GM23248 (cell line): ENCODE measurements at regions not wholly inside any gene's neighbourhood (a gene's known extent, or its start where the extent isn't known, plus 50 kb on each side); places are given as distances from the start of the nearest gene placed in this dataset.
A peak's percentile ranks its signal among the peaks of the same experiment; 100 is the strongest.

ENCODE experiments used
- DNase-seq: peaks from one replicate; pipeline ENCODE4 v3.0.0-alpha.2; 2015
- H2AFZ ChIP-seq: fragments of 200-600 bp; sonication (generic); 2 replicates; pipeline ENCODE4 v1.6.1; 2016; ENCODE audit warnings: antibody characterized with exemption
- H3F3A ChIP-seq: fragments of 200-600 bp; sonication (generic); 2 replicates; pipeline ENCODE4 v1.6.1; 2016; ENCODE audit warnings: mild to moderate bottlenecking, antibody characterized with exemption, mixed run types; ENCODE audit not compliant: insufficient read depth
- H3K27ac ChIP-seq: fragments of 200-600 bp; sonication (generic); 2 replicates; pipeline ENCODE4 v1.5.1; 2016; ENCODE audit warnings: mild to moderate bottlenecking
- H3K27me3 ChIP-seq: fragments of 200-600 bp; sonication (generic); replicated peaks from 2 replicates; pipeline ENCODE4 v1.6.1; 2016; ENCODE audit warnings: mild to moderate bottlenecking; ENCODE audit not compliant: insufficient read depth
- H3K36me3 ChIP-seq: fragments of 200-600 bp; sonication (generic); 2 replicates; pipeline ENCODE4 v1.6.1; 2016; ENCODE audit warnings: low read depth, mild to moderate bottlenecking
- H3K4me1 ChIP-seq: fragments of 200-600 bp; sonication (generic); 2 replicates; pipeline ENCODE4 v1.6.1; 2016; ENCODE audit warnings: mild to moderate bottlenecking; ENCODE audit not compliant: insufficient read depth
- H3K4me2 ChIP-seq: fragments of 200-600 bp; sonication (generic); one replicate; pipeline ENCODE4 v1.6.1; 2016; ENCODE audit warnings: mild to moderate bottlenecking; ENCODE audit not compliant: unreplicated experiment
- H3K4me3 ChIP-seq: fragments of 200-600 bp; sonication (generic); 2 replicates; pipeline ENCODE4 v1.5.1; 2016; ENCODE audit warnings: mild to moderate bottlenecking
- H3K79me2 ChIP-seq: fragments of 200-600 bp; sonication (generic); 2 replicates; pipeline ENCODE4 v1.6.1; 2016; ENCODE audit warnings: mild to moderate bottlenecking; ENCODE audit not compliant: insufficient read depth
- H3K9ac ChIP-seq: fragments of 200-600 bp; sonication (generic); 2 replicates; pipeline ENCODE4 v1.6.1; 2016; ENCODE audit warnings: mild to moderate bottlenecking
- H3K9me2 ChIP-seq: fragments of 200-600 bp; sonication (generic); 2 replicates; pipeline ENCODE4 v1.6.1; 2016; ENCODE audit warnings: mixed run types, mild to moderate bottlenecking, moderate library complexity; ENCODE audit not compliant: insufficient read depth
- H3K9me3 ChIP-seq: fragments of 200-600 bp; sonication (generic); one replicate; pipeline ENCODE4 v1.6.1; 2017; ENCODE audit warnings: low read depth
- H4K20me1 ChIP-seq: fragments of 200-600 bp; sonication (generic); 2 replicates; pipeline ENCODE4 v1.6.0; 2016; ENCODE audit not compliant: insufficient read depth
- EZH2 ChIP-seq: fragments of 200-600 bp; sonication (generic); IDR thresholded peaks from 2 replicates; pipeline ENCODE4 v1.6.1; 2018; ENCODE audit warnings: antibody characterized with exemption, mild to moderate bottlenecking; ENCODE audit not compliant: insufficient read depth, poor library complexity, severe bottlenecking
- EZH2phosphoT487 ChIP-seq: fragments of 200-600 bp; sonication (generic); IDR thresholded peaks from 2 replicates; pipeline ENCODE4 v1.6.1; 2018; ENCODE audit warnings: antibody characterized with exemption, moderate library complexity, mild to moderate bottlenecking, low read depth; ENCODE audit not compliant: insufficient read depth
- WGBS, 2 experiments: methylation state at CpG; one replicate each; pipeline ENCODE4 v1.1.6; 2015 to 2017; ENCODE audit warnings: low lambda C conversion rate in 2 of 2, low coverage in 1 of 2; ENCODE audit errors: missing lambda C conversion rate in 2 of 2; 5-methylcytosine and 5-hydroxymethylcytosine counted together
- in situ Hi-C: fragments of 300-500 bp; cut with MboI; formaldehyde crosslinking; loops from 2 replicates; pipeline ENCODE4 v1.15.0; 2020

- peak; percentile 23 for DNase-seq
- Histone ChIP-seq H4K20me1 (no peaks in the 10 kb centered on the region), H3K36me3 (no peaks in the 10 kb centered on the region), H3K4me3 (no peak overlapping the region), H3K27ac (no peak overlapping the region), H3K9me2 (no peaks in the 10 kb centered on the region), H3K4me2 (no peak overlapping the region), H2AFZ (no peak overlapping the region), H3F3A (no peaks in the 10 kb centered on the region), H3K9me3 (no peaks in the 10 kb centered on the region), H3K9ac (no peak overlapping the region), H3K4me1 (peaks cover 15% of the 10 kb centered on the region), H3K79me2 (no peaks in the 10 kb centered on the region), H3K27me3 (no peaks in the 10 kb centered on the region)
- WGBS, 2 experiments = 46 to 50% methylated on average over 1 of the region's 1 CpG
- TF ChIP-seq EZH2 (no peak), EZH2phosphoT487 (no peak)
- in situ Hi-C loops = no loop called here
Measured at GRCh38 chr3:70774641-70775040, 462.2 kb upstream of the MDFIC2 start.

GRCh38 chr3:70771426-70772147 lies 459.1 kb upstream of the MDFIC2 start:
- in situ Hi-C loops = no loop called here
- Histone ChIP-seq H3K9me3 (no peaks in the 10 kb centered on the region), H3K36me3 (no peaks in the 10 kb centered on the region), H3K27me3 (no peaks in the 10 kb centered on the region), H3K9me2 (no peaks in the 10 kb centered on the region), H3K79me2 (no peaks in the 10 kb centered on the region), H3K27ac (no peak overlapping the region), H2AFZ (no peak overlapping the region), H4K20me1 (no peaks in the 10 kb centered on the region), H3K4me2 (peak overlapping the region; percentile 28), H3K4me3 (no peak overlapping the region), H3K9ac (no peak overlapping the region), H3K4me1 (peaks cover 15% of the 10 kb centered on the region), H3F3A (no peaks in the 10 kb centered on the region)
- peak; percentile 62 for DNase-seq
- no peak for TF ChIP-seq EZH2phosphoT487
- TF ChIP-seq EZH2 = no peak
- 56 to 57% methylated on average over 4 of the region's 4 CpGs for WGBS, 2 experiments

DNA sequence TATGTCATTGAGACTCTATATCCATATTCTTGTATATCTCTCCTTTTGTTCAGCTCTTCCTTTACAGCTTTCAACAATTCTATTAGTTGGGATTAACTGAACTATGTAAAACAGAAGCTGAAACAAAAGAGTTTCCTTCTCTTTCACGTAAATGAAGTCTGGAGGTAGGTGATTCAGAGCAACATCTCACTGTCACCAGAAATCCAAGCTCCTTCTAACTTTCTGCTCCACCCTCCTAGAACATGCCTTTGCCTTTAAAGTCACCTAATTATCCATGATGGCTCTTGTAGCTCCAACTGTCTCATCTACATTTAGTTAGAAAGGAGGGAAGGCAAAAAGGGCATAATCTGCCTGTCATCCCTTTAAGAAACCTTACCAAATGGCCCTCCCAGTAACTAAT lies 458.2 kb upstream of the MDFIC2 start:
- DNase-seq = no peak
- H3K36me3 ChIP-seq = no peaks in the 10 kb centered on the region
- 82 to 94% methylated on average over 1 of the region's 1 CpG for WGBS, 2 experiments
- no peak overlapping the region for H3K4me2 ChIP-seq
- H3K4me1 ChIP-seq = peaks cover 15% of the 10 kb centered on the region
- 0 out of 2 replicates have a peak overlapping the region, but pooled peaks have one; percentile 12 for H2AFZ ChIP-seq
- in situ Hi-C loops = no loop called here
- H3K4me3 ChIP-seq = no peak overlapping the region
- no peaks in the 10 kb centered on the region for H4K20me1 ChIP-seq
- no peak for TF ChIP-seq EZH2
- no peak for TF ChIP-seq EZH2phosphoT487
- H3K9me2 ChIP-seq = no peaks in the 10 kb centered on the region
- H3K9me3 ChIP-seq = no peaks in the 10 kb centered on the region
- no peaks in the 10 kb centered on the region for H3F3A ChIP-seq
- H3K79me2 ChIP-seq = no peaks in the 10 kb centered on the region
- no peak overlapping the region for H3K9ac ChIP-seq
- no peak overlapping the region for H3K27ac ChIP-seq
- H3K27me3 ChIP-seq = no peaks in the 10 kb centered on the region

GRCh38 chr3:70766301-70766700 lies 453.9 kb upstream of the MDFIC2 start:
- H3K4me1 ChIP-seq = peaks cover 5% of the 10 kb centered on the region
- no peaks in the 10 kb centered on the region for H3K36me3 ChIP-seq
- H3K27me3 ChIP-seq = no peaks in the 10 kb centered on the region
- no peak overlapping the region for H3K9ac ChIP-seq
- H3K9me2 ChIP-seq = no peaks in the 10 kb centered on the region
- 66 to 68% methylated on average over 2 of the region's 2 CpGs for WGBS, 2 experiments
- no peaks in the 10 kb centered on the region for H3K79me2 ChIP-seq
- DNase-seq = no peak
- H2AFZ ChIP-seq = no peak overlapping the region
- no peak for TF ChIP-seq EZH2
- TF ChIP-seq EZH2phosphoT487 = no peak
- H3F3A ChIP-seq = no peaks in the 10 kb centered on the region
- no peak overlapping the region for H3K27ac ChIP-seq
- H4K20me1 ChIP-seq = no peaks in the 10 kb centered on the region
- H3K4me3 ChIP-seq = no peak overlapping the region
- H3K9me3 ChIP-seq = no peaks in the 10 kb centered on the region
- in situ Hi-C loops = no loop called here
- H3K4me2 ChIP-seq = no peak overlapping the region
